GM12892 (cell line): ENCODE measurements at regions not wholly inside any gene's neighbourhood (a gene's known extent, or its start where the extent isn't known, plus 50 kb on each side); places are given as distances from the start of the nearest gene placed in this dataset.
"Not testable (repeated sequence)": the region's sequence is repeated elsewhere in the genome, so short reads cannot be mapped to it uniquely, and the experiment has no call there.

ENCODE experiments used
- DNase-seq: peaks from one replicate; pipeline ENCODE4 v3.0.0; 2011; ENCODE audit not compliant: insufficient read length
- FAIRE-seq: peaks from 2 replicates; lab custom pipeline; 2011; peaks lifted over from hg19 to GRCh38; lab: Jason Lieb, UNC
- POLR2A ChIP-seq: IDR thresholded peaks from 2 replicates; pipeline ENCODE4 v1.6.1; 2011; ENCODE audit warnings: low read depth, low read length, control low read depth
- POLR2AphosphoS5 ChIP-seq: IDR thresholded peaks from 2 replicates; pipeline ENCODE4 v1.6.1; 2011; ENCODE audit warnings: low read depth, low read length, control low read depth
- TAF1 ChIP-seq: IDR thresholded peaks from 2 replicates; pipeline ENCODE4 v1.6.1; 2011; ENCODE audit warnings: low read depth, mild to moderate bottlenecking, control low read depth, low read length, borderline replicate concordance

DNA sequence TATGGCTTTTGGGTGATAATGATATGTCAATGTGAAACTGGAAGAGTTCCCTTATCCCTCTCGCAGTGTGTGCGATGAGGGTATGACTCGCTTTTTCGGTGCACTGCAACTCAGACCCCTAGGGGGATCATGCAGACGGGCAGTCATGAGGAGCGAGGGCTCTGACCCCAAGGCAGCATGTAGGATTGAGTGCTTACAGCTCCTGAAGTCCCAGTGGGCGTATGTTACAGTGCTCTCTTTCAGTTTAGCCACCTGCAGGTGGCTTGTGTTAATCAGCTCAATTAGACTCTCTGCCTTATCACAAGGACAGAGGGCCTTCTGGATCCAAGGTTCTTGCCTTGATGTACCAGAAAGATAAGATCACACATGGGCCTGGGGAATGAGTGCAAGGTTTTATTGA, 1269.9 kb upstream of the GYPC start:
- TF ChIP-seq TAF1 (no peak), POLR2AphosphoS5 (no peak), POLR2A (no peak)
- DNase-seq (no peak), FAIRE-seq (no peak)

DNA sequence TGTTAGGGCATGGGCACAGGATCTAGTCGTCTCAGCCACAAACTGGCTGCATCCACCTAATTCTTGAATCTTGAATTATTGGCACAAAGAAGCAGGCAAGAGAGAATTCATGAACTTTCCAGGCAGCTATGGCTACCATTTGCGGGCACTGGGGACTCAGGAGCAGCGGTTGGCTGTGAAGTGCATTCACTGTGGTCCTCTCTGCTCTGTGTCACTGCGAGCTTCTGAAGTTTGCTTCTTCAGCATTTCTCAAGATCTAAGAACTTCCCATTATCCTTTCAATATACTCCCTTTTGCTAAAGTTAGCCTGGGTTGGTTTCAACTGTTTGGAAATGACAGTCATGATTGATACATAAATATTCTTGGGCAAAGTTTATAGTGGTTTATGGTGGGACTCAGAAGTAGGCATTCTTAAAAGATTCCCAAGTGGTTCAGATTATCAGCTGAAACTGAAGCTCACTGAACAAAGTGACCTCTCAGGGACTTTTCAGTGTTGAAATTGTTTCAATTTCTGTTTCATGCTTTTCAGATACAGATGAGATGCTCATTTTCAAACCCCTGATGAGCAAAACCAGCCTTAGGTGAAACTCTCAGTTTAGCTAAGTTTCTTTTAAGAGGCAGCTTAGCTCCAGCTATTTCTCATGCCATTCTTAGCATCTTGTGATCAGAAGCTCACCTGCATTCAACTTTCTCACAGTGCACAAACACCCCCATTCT, 1258.3 kb upstream of the GYPC start:
- no peak for DNase-seq
- peak; percentile 86 for FAIRE-seq
- TF ChIP-seq POLR2AphosphoS5 (no peak), TAF1 (no peak), POLR2A (no peak)

- no peak for DNase-seq
- TF ChIP-seq TAF1 (no peak), POLR2A (no peak), POLR2AphosphoS5 (no peak)
- FAIRE-seq, result peak; percentile 48
Measured at GRCh38 chr2:125398738-125399524, 1257.0 kb upstream of the GYPC start.

- DNase-seq (no peak), FAIRE-seq (no peak)
- TF ChIP-seq POLR2A, result no peak
- no peak for TF ChIP-seq TAF1
- TF ChIP-seq POLR2AphosphoS5, result no peak
Measured at GRCh38 chr2:125405816-125406215, 1250.1 kb upstream of the GYPC start.

- FAIRE-seq (no peak), DNase-seq (no peak)
- no peak for TF ChIP-seq POLR2AphosphoS5
- no peak for TF ChIP-seq POLR2A
- TF ChIP-seq TAF1, result no peak
Measured at GRCh38 chr2:125408874-125409538, 1247.0 kb upstream of the GYPC start.

- no peak for TF ChIP-seq TAF1
- no peak for TF ChIP-seq POLR2AphosphoS5
- TF ChIP-seq POLR2A, result no peak
- FAIRE-seq, result no peak
- no peak for DNase-seq
Measured at GRCh38 chr2:125418483-125418882, 1237.5 kb upstream of the GYPC start.

- not testable (repeated sequence) for FAIRE-seq
Measured at GRCh38 chr2:125422198-125422770, 1233.7 kb upstream of the GYPC start.

GRCh38 chr2:125424266-125424785, 1231.6 kb upstream of the GYPC start:
- TF ChIP-seq TAF1 (no peak), POLR2A (no peak), POLR2AphosphoS5 (no peak)

More at GRCh38 chr2:125422198-125422770, 1233.7 kb upstream of the GYPC start:
- DNase-seq, result not testable (repeated sequence)

DNA sequence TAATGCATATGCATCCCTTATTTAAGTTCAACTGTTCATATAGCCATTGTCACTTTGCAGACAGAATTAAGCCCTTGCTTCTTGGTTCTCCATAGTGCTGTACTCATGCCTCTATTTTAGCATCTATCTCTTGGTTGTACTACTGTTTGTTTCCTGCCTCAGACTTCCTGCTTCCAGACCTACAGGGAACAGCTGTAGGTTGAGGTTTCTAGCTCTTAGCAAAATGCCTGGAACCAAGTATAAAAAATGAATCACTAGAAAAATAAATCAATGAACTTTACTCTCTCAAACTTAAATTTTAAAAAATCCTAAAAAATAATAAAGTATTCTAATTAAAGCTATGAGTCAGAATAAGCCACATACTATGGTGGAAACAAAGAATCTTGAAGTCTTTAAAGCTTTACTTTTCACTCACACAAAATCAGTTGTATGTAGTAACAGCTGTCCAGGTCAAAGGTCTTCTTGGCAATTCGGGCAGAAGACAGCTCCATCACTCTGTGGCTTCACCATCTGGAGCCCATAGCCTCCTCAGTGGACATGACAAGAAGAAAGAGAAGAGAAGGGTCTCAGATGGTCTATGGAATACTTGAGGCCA, 1228.1 kb upstream of the GYPC start:
- DNase-seq (no peak), FAIRE-seq (no peak)
- TF ChIP-seq TAF1 (no peak), POLR2AphosphoS5 (no peak), POLR2A (no peak)

More at GRCh38 chr2:125424266-125424785, 1231.6 kb upstream of the GYPC start:
- FAIRE-seq (no peak), DNase-seq (no peak)

- TF ChIP-seq TAF1, result no peak
- TF ChIP-seq POLR2A, result no peak
- TF ChIP-seq POLR2AphosphoS5, result no peak
- no peak for FAIRE-seq
- no peak for DNase-seq
Measured at GRCh38 chr2:125444106-125444505, 1211.9 kb upstream of the GYPC start.

- no peak for FAIRE-seq
- TF ChIP-seq POLR2A (no peak), TAF1 (no peak), POLR2AphosphoS5 (no peak)
- DNase-seq, result no peak
Measured at GRCh38 chr2:125445495-125445894, 1210.5 kb upstream of the GYPC start.
